ENCODE measurements at regions not wholly inside any gene's neighbourhood (a gene's known extent, or its start where the extent isn't known, plus 50 kb on each side); places are given as distances from the start of the nearest gene placed in this dataset.

GRCh38 chr20:40738976-40739375, 49.9 kb upstream of the MAFB start:
- no peak for DNase-seq

- DNase-seq, result no peak
Measured at GRCh38 chr20:40739841-40740240, 50.8 kb upstream of the MAFB start.

DNA sequence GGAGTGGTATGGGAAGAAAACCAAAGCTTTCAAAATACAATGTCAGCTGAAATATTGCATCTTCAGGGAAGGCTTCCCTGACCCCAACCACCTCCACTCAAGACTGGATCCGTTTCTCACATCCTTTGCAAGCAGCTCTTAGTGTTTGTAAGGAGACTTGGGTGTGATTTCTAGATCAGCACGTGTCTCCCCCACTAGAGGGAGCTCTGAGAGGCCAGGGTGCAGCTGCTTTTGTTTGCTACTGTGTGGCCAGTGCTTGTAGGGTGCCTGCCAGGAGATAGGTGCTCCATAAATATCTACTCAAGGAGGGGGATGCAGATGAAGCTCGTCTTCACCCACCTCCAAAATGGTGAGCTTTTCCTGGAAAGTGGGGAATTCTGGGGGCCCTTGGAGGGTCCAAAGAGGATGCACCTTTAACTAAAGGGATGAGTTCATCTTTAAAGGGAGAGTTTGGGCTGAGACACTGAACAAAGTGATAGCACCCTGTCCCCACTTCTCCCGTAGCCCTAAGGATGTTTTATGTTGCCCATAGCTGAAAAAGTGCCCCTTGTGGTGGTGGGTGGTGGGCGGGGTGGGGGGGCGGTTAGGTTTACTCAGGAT, 52.6 kb upstream of the MAFB start:
- no peak for DNase-seq

DNA sequence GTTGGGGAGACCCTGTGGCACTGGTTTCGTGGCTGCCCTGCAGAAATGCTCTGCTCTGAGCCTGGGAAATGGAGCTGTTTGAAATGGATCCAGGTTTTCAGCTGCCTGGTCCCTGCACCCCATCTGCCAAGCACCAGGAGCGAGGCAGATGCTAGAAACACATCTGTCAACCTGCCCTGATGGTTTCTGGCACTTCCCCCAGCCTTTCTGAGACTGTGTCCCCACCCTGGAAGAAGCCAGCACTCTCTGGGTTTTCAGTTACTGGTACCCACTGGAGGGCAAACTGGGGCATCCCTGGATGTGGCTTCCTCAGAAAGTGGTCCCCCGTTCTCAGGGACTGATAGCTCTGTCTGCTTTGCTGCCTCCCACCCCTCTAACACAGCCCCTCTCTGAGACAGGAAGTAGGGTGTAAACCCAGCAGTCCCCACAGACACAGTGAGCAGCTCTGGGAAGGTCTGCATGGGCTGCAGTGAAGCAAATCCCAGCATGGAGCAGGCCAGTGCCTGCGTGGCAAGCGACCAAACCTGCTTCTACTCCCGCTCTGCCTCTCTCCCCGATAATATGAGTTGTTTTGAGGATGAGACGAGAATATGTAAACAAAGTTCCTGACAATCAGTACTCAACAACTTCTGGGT, 54.2 kb upstream of the MAFB start:
- DNase-seq, result no peak

DNA sequence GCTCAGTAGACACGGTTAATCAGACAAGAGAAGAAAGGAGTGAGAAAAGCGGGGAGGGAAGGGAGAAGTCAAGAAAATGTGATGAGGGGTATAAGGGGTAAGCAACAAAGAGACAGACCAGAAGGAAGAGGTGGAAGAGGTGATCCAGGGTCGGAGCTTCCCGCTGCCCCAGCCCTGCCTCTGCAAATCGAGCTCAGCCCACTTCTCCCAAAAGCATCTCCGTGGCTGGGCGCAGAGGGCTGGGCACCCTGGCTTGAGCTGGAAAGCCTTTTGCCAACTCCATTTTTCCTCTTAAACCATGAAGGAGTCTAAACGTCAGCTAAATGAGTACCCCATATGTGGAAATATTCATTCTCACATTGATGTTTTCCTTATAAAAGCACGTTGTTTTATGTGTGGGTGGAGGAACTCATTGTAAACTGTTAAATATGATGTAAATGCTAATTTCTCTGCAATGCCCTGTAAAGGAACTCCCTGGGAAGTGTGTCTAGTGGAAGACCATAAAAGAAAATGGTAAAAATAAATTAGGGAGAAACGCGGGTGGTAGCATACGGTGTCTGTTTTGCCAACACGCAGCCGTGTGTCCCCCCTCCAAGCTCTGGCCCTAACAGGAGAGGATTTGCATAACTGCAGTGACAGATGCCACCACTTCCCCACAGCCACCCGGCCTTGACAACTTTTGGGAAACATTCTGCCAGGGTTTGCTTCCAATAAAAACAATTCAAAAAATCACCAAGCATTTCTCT, 55.2 kb upstream of the MAFB start:
- DNase-seq, result no peak

- no peak for DNase-seq
Measured at GRCh38 chr20:40744818-40745175, 55.8 kb upstream of the MAFB start.

- no peak for DNase-seq
Measured at GRCh38 chr20:40746251-40746650, 57.2 kb upstream of the MAFB start.

DNA sequence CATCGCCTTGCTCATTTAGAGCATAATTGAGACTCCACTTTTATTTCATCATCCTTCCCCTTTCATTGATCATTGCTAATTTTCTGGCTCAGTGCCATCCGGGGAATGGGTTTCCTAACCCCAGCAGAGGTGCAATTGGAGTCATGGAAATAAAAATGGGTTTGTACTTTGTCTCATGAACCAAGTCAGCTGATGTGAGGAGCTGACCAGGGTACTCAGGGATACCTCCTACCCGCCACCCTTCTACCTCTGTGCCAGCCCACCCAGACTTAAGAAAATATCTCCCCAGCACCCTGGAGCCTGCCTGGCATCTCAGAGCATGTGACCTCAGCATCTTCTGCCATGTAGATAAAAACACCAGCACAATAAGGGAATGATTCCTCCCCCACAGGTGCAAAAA, 59.1 kb upstream of the MAFB start:
- DNase-seq, result no peak

DNA sequence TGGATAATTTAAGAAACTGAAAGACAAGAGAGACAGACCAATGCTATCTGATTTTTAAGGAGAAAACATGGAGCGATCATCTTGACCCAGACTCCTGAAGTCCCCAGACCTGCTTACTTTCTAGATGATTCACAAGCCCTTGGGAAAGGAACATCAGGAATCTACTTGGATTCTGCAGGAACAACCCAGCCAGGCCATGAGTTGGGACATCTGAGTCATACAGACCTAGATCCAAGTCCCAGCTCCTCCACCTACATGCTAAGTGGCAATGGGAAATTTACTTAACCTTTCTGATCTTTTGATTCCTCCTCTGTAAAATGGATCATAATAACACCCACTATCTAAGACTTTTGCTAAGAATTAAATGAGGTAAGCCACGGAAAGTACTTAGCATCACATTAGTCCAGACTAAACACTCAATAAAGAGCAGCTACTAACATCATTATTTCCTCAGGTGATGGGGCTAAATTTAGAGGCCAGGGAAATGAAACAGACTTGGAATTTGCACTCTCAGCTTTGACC, 61.0 kb upstream of the MAFB start:
- DNase-seq, result no peak

- DNase-seq, result no peak
Measured at GRCh38 chr20:40750541-40751035, 61.6 kb upstream of the MAFB start.

DNA sequence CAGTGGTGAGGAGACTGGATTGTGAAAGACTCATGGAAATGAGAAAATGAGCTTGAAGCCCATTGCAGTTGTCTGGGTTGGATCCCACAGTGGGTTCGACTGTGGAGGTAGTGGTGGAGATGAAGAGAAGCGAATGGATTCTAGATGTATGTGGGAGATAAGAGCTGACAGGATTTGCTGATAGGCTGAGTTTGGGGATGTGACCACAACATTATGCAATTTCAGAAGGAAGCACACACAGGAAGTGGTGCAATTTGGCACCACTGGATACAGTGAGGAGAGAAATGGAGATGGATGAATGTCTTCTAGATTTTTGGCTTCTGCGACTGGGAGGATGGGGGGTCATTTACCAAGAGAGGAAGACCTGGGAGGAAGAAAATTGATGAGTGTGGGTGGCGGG, 64.4 kb upstream of the MAFB start:
- DNase-seq, result no peak

DNA sequence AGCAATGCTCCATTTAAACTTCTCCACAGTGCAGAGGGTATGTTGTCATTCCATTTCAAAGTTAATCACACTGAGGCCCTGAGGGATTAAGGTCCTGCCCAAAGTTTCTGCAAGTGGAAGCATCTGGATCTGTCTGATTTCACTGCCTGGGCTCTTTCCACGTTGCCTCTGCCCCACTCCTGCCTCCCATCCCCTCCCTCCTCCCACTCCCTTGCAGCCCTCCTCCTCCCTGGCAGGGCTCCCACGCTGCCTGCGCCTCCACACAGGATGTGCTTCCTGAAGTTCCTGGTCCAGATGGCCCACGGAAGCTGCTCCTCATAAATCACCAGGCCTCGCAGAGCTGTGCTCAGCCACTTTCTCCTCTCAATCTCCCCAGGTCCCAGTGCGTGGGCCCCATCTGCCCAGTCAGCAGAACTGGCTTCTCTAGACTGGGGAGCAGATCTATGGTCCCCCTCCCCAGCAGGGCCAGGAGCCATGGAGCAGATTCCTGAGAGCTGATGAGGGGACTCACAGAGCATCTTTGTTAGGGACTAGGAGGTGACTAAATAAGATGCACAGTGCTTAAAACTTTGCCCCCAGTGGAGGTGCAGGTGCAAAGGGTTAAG, 65.4 kb upstream of the MAFB start:
- no peak for DNase-seq

- no peak for DNase-seq
Measured at GRCh38 chr20:40757087-40757486, 68.1 kb upstream of the MAFB start.

GRCh38 chr20:40758790-40759189, 69.8 kb upstream of the MAFB start:
- no peak for DNase-seq

DNA sequence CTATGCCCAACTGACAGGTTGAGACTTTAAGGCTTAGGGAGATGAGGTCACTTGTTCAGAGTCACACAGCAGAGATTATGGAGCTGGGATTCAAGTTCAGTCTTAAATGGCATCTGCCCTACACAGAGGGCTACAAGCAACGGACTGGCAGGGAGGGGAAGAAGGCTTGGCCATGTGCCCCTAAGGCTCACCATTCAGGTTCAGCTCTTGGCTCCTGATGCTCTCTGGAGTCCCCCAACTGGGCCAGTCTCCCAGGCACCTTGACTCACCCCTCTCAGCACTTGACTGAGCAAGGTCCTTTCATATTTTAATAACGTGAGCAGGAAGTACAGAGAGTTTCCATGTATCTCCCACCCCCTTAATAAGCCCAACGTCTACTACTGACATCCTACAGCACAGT, 71.4 kb upstream of the MAFB start:
- DNase-seq, result no peak

DNA sequence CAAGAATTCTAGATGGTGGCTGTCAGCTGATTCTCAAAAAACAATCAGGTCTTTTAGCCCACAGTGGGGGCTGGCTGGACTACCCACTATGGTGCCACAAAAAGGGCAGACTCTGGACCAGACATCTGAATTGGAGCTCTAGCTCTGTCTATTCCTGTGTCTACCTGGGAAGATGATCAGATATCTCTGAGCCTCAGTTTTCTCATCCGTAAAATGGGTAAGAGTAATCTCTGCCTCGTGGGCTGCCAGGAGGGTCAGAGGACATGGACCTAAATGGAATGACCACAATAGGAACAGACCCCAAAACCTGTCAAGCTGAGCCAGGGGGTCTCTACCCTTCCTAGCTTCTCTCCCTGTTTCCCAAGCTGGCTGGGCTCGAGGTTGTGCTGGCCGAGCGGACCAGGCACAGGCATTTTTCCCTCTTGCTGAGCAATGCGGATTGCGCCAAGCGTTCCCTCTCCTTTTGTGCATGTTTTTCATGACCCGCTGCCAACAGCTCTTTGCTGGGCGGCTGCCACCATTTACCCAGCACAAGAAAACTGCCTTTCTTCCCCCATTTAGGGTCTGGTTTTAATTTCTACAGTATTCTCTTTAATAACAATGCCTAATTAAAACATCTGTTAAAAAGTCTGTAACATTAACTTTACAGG, 74.7 kb upstream of the MAFB start:
- DNase-seq, result no peak

DNA sequence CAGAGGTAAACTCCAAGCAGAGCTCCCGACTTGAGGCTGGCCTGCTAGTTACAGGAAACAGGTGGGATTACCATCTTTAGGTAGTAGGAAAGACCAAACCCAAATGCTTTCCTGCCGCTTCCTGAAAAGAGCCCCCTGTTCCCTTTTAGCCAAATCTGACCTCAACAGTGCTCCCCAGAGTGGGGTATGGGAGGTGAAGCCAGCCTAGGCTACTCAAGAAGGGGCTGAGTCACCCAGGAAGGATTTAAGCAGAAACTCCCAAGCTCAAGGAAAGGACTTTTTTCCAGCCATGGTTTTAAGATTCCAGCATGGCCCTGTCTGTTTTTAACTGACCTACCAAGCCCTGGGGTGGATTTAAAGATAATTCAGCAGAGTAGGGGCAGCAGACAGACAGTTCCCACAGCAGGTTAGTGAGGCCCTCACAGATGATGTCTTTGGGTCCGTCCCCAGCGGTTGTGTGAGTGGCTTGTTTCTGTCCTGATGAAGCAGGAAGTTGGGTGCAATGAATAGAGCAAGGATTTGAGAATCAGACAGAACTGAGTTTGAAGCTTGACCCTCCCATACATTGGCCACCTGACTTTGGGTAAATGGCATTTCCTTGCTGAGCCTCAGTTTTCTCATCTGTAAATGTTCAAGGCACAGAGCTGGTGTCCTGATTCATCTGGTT, 76.9 kb upstream of the MAFB start:
- DNase-seq, result no peak

GRCh38 chr20:40766790-40767614, 78.0 kb upstream of the MAFB start:
- no peak for DNase-seq

DNA sequence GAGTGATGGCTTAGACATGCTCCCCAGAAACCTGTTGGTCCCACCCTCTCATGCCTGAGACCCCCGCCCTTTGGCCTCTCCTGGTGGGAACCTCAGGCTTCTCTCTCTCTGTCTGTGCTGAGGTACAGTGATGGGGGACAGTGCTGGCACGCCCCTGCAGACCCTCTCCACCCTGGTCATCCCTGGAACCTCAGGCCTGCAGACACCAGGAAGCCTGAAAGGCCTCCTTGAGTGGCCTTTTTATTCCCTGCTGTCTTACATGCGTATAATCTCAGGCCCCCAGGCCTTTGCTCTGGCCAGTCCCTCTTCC, 78.5 kb upstream of the MAFB start:
- DNase-seq, result no peak

DNA sequence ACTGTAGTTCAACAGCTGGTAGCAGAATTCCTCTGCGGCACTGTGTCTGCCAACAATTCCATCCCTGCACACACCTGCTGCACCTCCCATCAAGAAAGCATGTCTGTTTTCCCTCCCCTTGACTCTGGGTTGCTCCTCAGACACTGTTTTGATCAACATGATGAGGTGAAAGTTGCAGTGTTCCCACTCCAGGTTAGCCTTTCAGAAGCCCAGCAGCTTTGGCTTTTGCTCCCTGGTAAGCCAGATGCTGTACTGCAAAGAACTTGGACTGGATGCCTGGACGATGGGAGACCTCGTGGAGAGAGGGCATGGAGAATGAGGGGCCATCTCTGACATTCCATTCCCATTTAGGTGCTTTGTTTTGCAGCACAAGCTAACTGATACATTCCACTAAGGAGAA, 79.1 kb upstream of the MAFB start:
- no peak for DNase-seq

- no peak for DNase-seq
Measured at GRCh38 chr20:40769677-40770285, 80.7 kb upstream of the MAFB start.

Data from NCI-H510A (cell line).